Neutrophil (primary cell): ENCODE measurements at regions not wholly inside any gene's neighbourhood (a gene's known extent, or its start where the extent isn't known, plus 50 kb on each side); places are given as distances from the start of the nearest gene placed in this dataset.

Experiments used
- H3K27ac ChIP-seq: fragments of 200-600 bp; sonication (generic); 2 replicates; pipeline ENCODE4 v1.5.1; 2016; ENCODE audit warnings: mild to moderate bottlenecking, moderate library complexity
- H3K27me3 ChIP-seq: fragments of 200-600 bp; sonication (generic); 2 replicates; pipeline ENCODE4 v1.6.0; 2016; ENCODE audit warnings: mild to moderate bottlenecking
- H3K36me3 ChIP-seq: fragments of 200-600 bp; sonication (generic); 2 replicates; pipeline ENCODE4 v1.5.1; 2017
- H3K4me1 ChIP-seq, 2 experiments: fragments of 200-600 bp in 1 of 2; sonication (generic) in 1 of 2; 1 replicate in 1 of 2; 2 replicates in 1 of 2; pipeline versions ENCODE4 v1.5.1 to v1.6.1; 2013 to 2016; ENCODE audit warnings: low read depth in 1 of 2, low read length in 1 of 2, mild to moderate bottlenecking in 1 of 2, moderate library complexity in 1 of 2; ENCODE audit not compliant: control insufficient read depth in 1 of 2, insufficient read depth in 1 of 2
- H3K4me3 ChIP-seq, 2 experiments: fragments of 200-600 bp in 1 of 2; sonication (generic) in 1 of 2; 1 replicate in 1 of 2; 2 replicates in 1 of 2; pipeline ENCODE4 v1.5.1; 2013 to 2016; ENCODE audit warnings: low read depth in 1 of 2, low read length in 1 of 2, mild to moderate bottlenecking in 1 of 2, moderate library complexity in 1 of 2
- H3K9me3 ChIP-seq: fragments of 200-600 bp; sonication (generic); 2 replicates; pipeline ENCODE4 v1.5.1; 2016
- TF ChIP-seq, protein P1 (sequence below): fragments of 200-600 bp; sonication (generic); IDR thresholded peaks from 2 replicates; pipeline ENCODE4 v1.5.1; 2016; ENCODE audit warnings: antibody characterized with exemption

DNA sequence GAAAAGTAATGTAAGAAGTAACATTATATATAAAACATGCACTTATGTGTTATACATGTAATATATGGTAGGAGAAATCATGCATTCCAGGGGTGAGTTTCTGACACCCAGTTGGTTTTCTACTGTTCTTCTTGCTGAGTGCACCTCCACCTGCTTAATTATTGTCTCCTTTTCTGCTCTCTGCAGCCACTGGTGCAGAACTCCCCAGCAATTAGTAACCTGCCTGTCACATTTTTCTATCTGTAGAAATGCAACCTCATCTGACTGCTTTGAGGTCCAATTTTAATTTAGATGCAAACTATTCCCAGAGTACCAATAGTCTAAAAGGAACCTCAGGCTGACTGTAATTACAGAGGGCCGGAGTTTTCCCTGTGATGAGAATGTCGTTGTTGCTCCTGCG lies 842.1 kb downstream of the AACS start:
- H3K4me3 ChIP-seq = no peak overlapping the region
- H3K9me3 ChIP-seq = no peaks in the 10 kb centered on the region
- no peak overlapping the region for H3K27ac ChIP-seq
- H3K4me1 ChIP-seq = no peaks in the 10 kb centered on the region
- H3K36me3 ChIP-seq = no peaks in the 10 kb centered on the region
- no peaks in the 10 kb centered on the region for H3K27me3 ChIP-seq
- TF ChIP-seq, protein P1, sequence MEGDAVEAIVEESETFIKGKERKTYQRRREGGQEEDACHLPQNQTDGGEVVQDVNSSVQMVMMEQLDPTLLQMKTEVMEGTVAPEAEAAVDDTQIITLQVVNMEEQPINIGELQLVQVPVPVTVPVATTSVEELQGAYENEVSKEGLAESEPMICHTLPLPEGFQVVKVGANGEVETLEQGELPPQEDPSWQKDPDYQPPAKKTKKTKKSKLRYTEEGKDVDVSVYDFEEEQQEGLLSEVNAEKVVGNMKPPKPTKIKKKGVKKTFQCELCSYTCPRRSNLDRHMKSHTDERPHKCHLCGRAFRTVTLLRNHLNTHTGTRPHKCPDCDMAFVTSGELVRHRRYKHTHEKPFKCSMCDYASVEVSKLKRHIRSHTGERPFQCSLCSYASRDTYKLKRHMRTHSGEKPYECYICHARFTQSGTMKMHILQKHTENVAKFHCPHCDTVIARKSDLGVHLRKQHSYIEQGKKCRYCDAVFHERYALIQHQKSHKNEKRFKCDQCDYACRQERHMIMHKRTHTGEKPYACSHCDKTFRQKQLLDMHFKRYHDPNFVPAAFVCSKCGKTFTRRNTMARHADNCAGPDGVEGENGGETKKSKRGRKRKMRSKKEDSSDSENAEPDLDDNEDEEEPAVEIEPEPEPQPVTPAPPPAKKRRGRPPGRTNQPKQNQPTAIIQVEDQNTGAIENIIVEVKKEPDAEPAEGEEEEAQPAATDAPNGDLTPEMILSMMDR = no peak

DNA sequence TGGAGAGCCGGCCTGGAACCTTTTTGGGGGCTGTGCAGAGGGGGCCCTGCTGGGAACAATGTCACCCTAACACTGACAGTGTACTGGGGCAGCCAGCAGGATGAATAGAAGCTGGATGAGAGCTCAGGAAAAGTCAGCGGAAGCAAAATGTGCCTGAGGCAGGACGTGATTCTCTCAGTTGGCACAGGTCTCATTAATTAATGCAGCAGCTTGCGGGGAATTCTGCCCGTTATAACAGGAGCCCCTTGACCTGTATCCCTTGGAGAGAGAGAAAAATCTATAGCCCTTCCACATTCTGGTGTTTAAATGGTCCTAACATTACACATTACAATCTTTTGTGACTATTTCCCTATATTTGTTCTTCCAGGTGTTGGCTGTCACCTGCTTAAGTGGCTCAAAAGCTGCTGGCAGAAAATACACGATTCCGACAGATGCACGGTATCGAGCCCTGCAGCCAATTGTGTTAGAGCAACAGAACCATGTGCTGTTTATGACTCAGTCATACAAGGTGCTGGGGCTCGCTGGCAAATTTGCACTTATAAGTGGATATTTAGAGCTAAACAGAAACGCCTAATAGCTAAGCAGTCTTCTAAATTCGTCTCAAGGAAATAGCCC lies 854.7 kb downstream of the AACS start:
- Histone ChIP-seq H3K27me3 (no peaks in the 10 kb centered on the region), H3K36me3 (no peaks in the 10 kb centered on the region), H3K27ac (no peak overlapping the region), H3K9me3 (no peaks in the 10 kb centered on the region), H3K4me1 (no peaks in the 10 kb centered on the region), H3K4me3 (no peak overlapping the region)
- TF ChIP-seq, protein P1 = no peak

DNA sequence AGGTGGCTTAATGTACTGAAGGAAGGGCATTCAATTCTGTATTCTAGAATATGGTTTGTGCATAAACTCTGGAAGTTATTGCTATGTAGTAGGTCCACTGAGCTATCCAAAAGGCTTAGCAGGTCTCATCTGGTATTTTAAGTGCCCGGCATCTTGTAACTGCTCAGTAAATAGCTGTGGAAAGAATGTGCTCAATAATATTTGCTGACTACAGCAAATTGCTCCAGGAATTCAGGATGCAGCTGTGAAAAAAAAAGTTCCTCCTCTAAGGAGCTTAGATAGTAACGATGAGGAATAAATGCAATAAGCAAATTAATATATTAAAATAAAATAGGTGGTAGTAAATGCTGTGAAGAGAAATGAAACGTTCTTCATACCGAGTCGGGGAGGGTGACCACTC lies 857.1 kb downstream of the AACS start:
- TF ChIP-seq, protein P1 = no peak
- H3K4me1 ChIP-seq = no peaks in the 10 kb centered on the region

DNA sequence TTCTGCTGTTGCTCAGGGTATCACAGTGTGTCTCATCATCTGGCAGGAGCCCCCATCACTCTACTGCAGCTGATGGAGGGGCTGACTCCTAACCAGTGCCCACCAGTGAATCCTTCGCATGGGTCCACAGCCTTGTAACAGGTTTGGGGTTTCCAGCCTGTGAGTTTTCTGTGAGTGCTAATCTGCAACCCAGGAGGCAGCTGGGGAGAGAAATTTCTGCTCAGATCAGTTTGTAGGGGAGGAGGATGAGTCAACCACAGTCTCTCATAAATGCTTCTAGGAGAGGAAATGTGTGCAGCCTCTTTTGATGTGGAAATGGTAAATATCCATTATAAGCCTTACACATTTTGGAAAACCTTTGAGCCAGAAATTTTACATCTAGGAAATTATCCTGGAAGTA lies 871.3 kb downstream of the AACS start:
- Histone ChIP-seq H3K4me3 (no peak overlapping the region), H3K27me3 (no peaks in the 10 kb centered on the region), H3K4me1 (no peaks in the 10 kb centered on the region), H3K9me3 (no peaks in the 10 kb centered on the region), H3K36me3 (no peaks in the 10 kb centered on the region), H3K27ac (no peak overlapping the region)
- TF ChIP-seq, protein P1 = no peak

More for the DNA sequence above, 857.1 kb downstream of the AACS start:
- Histone ChIP-seq H3K27me3 (no peaks in the 10 kb centered on the region), H3K9me3 (no peaks in the 10 kb centered on the region), H3K4me3 (no peak overlapping the region), H3K36me3 (no peaks in the 10 kb centered on the region), H3K27ac (no peak overlapping the region)

DNA sequence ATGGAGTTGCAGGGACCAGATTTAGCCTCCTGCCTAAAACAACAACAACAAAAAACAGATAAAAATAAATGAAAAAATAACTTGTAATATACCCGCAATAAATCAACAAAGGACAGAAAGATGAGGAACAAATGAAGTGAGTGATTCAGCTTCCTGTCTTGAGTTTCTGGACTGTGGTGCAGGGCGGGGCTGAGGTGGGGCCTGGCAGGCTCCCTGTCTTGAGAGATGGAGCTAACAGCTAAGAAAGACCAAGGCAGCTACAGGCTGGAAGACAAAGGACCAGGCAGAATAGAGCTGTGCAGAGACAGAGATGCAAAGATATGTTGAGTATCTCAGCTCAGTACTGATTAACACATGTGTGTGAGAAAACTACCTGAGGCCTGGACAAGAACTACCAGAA lies 879.2 kb downstream of the AACS start:
- TF ChIP-seq, protein P1 = no peak
- no peaks in the 10 kb centered on the region for H3K4me1 ChIP-seq
- H3K4me3 ChIP-seq = no peak overlapping the region
- H3K36me3 ChIP-seq = no peaks in the 10 kb centered on the region
- H3K27ac ChIP-seq = no peak overlapping the region
- H3K27me3 ChIP-seq = no peaks in the 10 kb centered on the region
- no peaks in the 10 kb centered on the region for H3K9me3 ChIP-seq

DNA sequence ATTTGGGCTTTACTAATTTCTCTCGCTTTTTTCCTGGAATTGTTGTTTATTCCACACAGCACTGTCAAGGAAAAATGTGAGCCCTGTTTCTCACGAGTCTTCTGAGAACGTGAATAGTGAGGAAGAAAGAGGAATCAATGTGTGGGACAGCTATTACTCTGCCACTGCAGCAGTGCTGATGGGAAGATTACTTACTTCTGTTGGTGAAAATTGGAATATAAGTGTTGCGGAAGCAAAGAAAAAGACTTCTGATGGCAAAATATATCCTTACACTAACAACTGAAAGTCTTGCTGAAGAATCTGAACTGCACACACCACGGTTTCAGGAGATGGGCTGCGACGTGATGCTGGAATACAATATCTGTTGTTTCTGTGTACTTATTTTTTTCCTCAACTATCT lies 884.2 kb downstream of the AACS start:
- Histone ChIP-seq H3K27ac (no peak overlapping the region), H3K9me3 (no peaks in the 10 kb centered on the region), H3K36me3 (no peaks in the 10 kb centered on the region), H3K4me1 (no peaks in the 10 kb centered on the region), H3K4me3 (no peak overlapping the region), H3K27me3 (no peaks in the 10 kb centered on the region)
- TF ChIP-seq, protein P1 = no peak
